ENCODE measurements at regions not wholly inside any gene's neighbourhood (a gene's known extent, or its start where the extent isn't known, plus 50 kb on each side); places are given as distances from the start of the nearest gene placed in this dataset.

DNA sequence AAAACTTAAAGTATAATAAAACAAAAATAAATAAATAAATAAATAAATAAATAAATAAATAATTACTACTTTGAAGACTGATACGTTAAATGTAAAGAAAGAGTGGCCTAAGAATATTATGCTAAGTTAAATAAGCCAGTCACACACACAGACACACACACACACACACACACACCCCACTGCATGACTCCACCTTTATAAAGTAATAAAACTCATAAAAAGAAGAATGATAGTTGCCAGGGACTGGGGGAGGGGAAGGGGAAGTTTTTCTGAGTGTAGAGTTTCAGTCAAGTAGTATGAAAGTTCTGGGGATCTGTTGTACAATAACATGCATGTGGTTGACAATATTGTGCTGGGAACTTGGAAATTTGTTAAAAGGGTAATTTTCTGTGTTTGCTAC is 1237.5 kb upstream of the GYPC start:
- TF ChIP-seq CTCF (IDR thresholded peaks at IDR 0.05) (no peak), POLR2A (IDR thresholded peaks at IDR 0.05) (no peak), POLR2AphosphoS5 (IDR thresholded peaks at IDR 0.05) (no peak)
